Myocyte (in vitro differentiated cells): ENCODE measurements at regions not wholly inside any gene's neighbourhood (a gene's known extent, or its start where the extent isn't known, plus 50 kb on each side); places are given as distances from the start of the nearest gene placed in this dataset.

Source experiments
- DNase-seq: peaks from one replicate; pipeline ENCODE4 v3.0.0-alpha.2; 2012; ENCODE audit warnings: low read depth

DNA sequence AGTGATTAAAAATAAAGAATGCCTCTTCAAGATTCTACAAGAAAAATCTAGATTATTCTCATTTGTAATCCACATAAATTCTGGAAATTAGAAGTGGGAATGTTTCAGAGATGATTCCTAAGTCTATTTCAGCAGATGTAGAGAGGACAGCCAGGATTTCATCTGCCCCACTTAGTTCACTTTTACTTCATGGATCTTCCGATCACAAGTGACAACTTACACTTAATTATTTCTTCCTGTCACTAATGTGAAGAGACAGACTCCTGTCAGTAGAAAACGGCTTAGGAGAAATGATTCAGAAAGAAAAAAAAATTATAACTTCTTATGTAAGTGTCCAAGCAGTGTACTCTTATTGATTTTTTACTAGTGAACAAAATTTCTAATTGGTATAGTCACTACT, 368.2 kb upstream of the SMIM30 start:
- no peak for DNase-seq

DNA sequence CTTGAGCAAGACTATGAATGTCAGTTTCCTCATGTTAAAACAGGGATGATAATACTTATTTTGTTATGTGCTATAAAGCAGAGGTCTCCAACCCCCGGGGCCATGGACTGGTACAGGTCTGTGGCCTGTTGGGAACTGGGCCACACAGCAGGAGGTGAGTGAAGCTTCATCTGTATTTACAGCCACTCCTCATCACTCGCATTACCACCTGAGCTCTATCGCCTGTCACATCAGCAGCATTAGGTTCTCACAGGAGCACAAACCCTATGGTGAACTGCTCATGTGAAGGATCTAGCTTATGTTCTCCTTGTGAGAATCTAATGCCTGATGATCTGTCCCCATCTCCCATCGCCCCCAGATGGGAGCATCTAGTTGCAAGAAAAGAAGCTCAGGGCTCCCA, 365.3 kb upstream of the SMIM30 start:
- no peak for DNase-seq

- no peak for DNase-seq
These were observed 362.2 kb upstream of the SMIM30 start for GRCh38 chr7:113480537-113480936.

GRCh38 chr7:113464096-113464855, 345.9 kb upstream of the SMIM30 start:
- no peak for DNase-seq

DNA sequence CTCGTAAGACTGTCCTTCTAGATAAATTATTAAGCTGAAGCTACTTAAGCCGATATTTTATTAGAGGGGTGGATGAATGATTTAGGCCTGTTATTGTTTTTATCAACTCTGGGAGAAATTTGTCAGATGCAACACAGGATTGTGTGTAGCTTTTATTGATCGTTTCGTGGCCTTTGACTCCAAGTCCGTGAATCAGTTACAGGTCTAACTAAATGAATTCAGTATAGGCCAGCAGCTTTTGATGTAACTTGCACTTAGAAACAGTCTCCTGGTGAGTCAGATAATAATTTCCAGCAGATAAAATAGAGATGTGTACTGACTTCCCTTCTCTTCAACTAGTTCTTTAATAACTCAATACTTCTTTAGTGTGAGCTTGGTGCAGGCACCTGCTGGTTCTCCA, 341.7 kb upstream of the SMIM30 start:
- DNase-seq: no peak

GRCh38 chr7:113456533-113456932, 338.2 kb upstream of the SMIM30 start:
- no peak for DNase-seq

- no peak for DNase-seq
These were observed 336.3 kb upstream of the SMIM30 start for GRCh38 chr7:113454597-113455169.

DNA sequence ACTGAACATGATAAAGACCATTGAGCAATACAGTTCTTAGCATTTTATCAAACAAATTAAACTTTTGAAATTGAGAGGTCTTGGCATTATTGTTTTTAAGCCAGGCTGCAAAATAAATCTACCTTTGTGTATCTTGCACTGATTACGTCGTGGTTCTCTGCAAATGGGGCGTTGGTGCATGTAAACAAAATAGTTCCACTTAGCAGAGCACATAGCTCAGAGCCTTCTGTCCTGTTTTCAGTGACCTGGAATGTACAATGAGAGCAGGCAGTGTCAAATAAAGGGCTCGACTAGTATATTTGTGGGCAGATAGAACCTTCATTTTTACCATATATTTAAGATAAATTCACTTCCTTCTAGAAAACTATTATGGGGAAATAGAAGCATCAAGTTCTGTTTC, 333.9 kb upstream of the SMIM30 start:
- no peak for DNase-seq

DNA sequence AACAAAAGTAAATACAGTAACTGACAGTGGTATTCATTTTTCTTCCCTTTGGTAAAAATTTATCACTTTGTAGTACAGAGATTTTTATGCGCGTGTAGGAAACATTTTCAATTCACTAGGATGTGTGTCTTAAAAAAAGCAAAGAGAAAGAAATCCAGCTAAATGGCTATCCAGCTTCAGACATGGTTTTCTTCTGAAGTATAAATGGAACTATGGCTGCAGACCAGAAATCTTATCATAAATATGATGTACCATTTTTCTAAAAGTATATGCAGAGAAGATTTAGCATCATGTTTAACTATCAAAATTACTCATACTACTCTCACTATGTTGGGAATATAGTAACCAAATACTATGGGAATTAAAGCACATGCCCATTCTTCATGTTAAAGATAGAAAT, 328.4 kb upstream of the SMIM30 start:
- no peak for DNase-seq

GRCh38 chr7:113446391-113446790, 328.0 kb upstream of the SMIM30 start:
- DNase-seq: no peak

GRCh38 chr7:113444261-113444660, 325.9 kb upstream of the SMIM30 start:
- no peak for DNase-seq

GRCh38 chr7:113440173-113440572, 321.8 kb upstream of the SMIM30 start:
- no peak for DNase-seq

DNA sequence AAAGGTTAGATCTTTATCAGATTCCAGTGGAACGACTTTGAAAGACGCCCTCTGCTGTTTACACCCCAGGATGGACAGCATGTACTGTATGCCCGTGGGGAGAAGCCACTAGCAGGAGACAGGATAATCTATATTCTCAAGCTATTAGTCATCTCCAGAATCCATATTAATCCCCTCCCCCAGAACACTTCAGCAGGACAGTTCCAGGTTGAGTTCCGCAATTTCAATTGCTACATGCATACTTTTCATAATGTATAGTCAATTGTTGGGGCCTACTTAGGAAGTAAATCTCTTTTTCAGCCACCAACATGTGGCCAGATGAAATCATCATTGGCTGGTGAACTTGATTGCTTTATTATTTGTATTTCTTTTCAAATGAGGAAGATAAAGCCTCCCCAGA, 313.1 kb upstream of the SMIM30 start:
- DNase-seq: no peak

DNA sequence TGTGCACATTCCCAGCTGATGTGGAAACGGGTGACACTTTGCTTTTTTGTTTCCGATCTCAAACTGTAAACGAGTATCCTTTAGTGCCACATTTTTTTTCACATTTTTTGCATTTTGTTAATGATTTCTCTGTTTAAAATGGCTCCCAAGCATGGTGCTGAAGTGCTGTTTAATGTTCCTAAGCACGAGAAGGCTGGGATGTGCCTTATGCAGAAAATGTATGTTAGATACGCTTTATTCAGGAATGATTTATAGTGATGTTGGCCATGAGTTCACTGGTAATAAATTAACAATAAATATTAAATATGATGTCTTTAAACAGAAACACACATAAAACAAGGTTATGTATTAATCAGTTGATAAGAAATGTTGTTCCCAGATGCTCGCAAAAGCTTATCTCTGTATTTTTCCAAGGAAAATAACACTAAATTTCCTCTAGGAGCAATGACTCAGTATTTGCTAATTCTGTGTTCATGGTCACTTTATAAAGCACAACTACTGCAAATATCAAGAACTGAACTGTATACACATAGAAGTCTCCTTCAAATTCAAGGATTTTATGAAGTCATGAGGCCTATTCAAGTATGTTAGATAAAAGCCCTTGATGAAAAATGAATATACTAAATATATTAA, 305.9 kb upstream of the SMIM30 start:
- DNase-seq: no peak

- peak; percentile 95 for DNase-seq
These were observed 303.5 kb upstream of the SMIM30 start for GRCh38 chr7:113421696-113422330.

DNA sequence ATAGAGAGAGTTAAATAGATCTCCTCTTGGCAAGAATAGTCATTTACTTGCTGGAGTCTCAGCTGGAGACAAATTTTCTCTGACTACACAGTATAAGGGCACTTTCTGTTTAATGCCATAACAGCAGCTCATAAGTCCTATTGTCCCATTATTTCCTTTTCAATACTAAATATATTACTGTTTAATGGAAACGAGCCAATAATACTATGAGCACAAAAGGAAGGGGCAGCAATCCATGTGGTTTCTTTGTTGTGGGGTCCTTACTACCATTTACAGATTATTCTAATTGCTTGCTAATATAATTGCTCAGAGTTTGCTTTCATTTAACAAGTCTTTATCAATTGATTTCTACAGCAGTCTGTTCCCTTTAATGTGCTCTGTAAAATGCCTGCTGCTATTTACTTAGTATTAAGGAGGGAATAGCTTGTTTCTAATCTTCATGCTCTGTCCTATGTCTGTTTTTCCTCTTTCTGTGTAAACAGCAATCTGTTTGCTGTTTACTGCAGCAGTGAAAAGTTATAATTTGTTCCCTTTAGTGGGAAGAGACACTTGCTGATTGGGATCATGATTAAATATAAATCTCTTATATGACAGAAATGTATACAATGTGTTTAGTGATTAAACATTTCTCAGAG, 296.2 kb upstream of the SMIM30 start:
- no peak for DNase-seq

DNA sequence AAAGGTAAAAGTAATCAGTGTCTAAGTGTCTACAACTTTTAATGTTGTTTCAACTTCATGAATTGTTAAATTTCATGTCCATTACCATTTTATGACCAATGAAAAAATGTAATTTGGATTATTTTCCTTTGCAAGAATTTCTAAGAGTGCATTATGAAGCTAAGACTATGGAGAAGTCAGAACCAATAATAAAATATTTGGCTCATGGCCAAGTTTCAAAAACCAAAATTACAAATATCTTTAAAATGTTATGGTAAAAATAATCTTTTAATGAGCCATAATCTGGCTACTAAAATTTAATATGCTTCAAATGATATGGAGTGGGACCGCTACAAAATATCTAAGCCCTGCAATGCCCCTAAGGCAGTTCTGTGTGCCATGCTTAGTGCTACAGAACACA, 294.1 kb upstream of the SMIM30 start:
- DNase-seq: no peak

DNA sequence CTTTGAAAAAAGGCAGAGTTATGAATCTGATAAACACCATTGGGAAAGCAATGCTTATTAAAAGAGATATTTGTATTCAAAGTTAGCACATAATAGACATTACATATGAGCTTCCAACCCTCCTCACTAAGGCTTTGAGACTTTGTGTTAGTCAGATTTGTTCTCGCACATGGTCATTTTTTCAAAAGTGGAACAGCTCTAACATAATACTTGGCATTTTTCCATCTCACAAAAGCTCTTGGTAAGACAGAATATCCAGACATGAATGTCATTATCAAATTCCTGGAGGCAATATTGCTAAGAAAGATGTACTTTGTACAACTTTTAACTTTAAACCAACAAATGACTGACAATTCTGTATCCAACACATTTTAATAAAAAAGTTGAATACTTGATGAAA, 292.4 kb upstream of the SMIM30 start:
- no peak for DNase-seq

GRCh38 chr7:113408999-113409398, 290.6 kb upstream of the SMIM30 start:
- DNase-seq: no peak

GRCh38 chr7:113405296-113406056, 287.1 kb upstream of the SMIM30 start:
- DNase-seq: no peak

GRCh38 chr7:113404245-113404644, 285.9 kb upstream of the SMIM30 start:
- peak; percentile 47 for DNase-seq
